CD8-positive, alpha-beta memory T cell (primary cell): ENCODE measurements at regions not wholly inside any gene's neighbourhood (a gene's known extent, or its start where the extent isn't known, plus 50 kb on each side); places are given as distances from the start of the nearest gene placed in this dataset.

ENCODE experiments used
- CTCF ChIA-PET: fragments of 350-600 bp; sonication (Branson Sonifier 250); formaldehyde crosslinking; loops from one replicate; lab custom pipeline; 2021; ENCODE audit warnings: antibody characterized with exemption; lab: Charles Lee
- POLR2A ChIA-PET: fragments of 350-600 bp; sonication (Branson Sonifier 250); formaldehyde crosslinking; loops from one replicate; lab custom pipeline; 2021; ENCODE audit warnings: antibody characterized with exemption; lab: Charles Lee
- DNase-seq, 5 donors: peaks; one replicate each; pipeline versions ENCODE4 v3.0.0 to v3.0.0-alpha.2; 2020 to 2022; ENCODE audit warnings: mixed read lengths in 1 of 5
- H3K27ac ChIP-seq: one replicate; pipeline ENCODE4 v1.7.0; 2013; ENCODE audit warnings: low read depth, mild to moderate bottlenecking, low read length, moderate library complexity
- H3K27me3 ChIP-seq: 2 replicates; pipeline ENCODE4 v1.7.0; 2013; ENCODE audit warnings: low read length, mild to moderate bottlenecking; ENCODE audit not compliant: insufficient read depth, poor library complexity, severe bottlenecking
- H3K36me3 ChIP-seq: 2 replicates; pipeline ENCODE4 v1.7.0; 2013; ENCODE audit warnings: mild to moderate bottlenecking, low read length, moderate library complexity; ENCODE audit not compliant: insufficient read depth
- H3K4me1 ChIP-seq: 2 replicates; pipeline ENCODE4 v1.7.0; 2013; ENCODE audit warnings: mild to moderate bottlenecking, low read length, moderate library complexity; ENCODE audit not compliant: insufficient read depth
- H3K4me3 ChIP-seq: 2 replicates; pipeline ENCODE4 v1.7.0; 2013; ENCODE audit warnings: mild to moderate bottlenecking, low read length
- H3K9me3 ChIP-seq: 2 replicates; pipeline ENCODE4 v1.7.0; 2013; ENCODE audit warnings: mild to moderate bottlenecking, low read length
- H3K27ac Mint-ChIP-seq, 8 donors: one replicate each; pipeline ENCODE4 v1.8.0; 2020 to 2021; ENCODE audit warnings: mixed read lengths in 8 of 8, mild to moderate bottlenecking in 6 of 8, inconsistent platforms in 3 of 8, moderate library complexity in 3 of 8
- H3K27me3 Mint-ChIP-seq, 2 donors: one replicate each; pipeline ENCODE4 v1.8.0; 2020 to 2021; ENCODE audit warnings: mixed read lengths in 2 of 2, mild to moderate bottlenecking in 1 of 2, moderate library complexity in 1 of 2
- H3K36me3 Mint-ChIP-seq, 3 donors: one replicate each; pipeline ENCODE4 v1.8.0; 2020 to 2021; ENCODE audit warnings: mixed read lengths in 3 of 3, inconsistent platforms in 1 of 3, mild to moderate bottlenecking in 1 of 3
- H3K4me1 Mint-ChIP-seq, 3 donors: one replicate each; pipeline ENCODE4 v1.8.0; 2020 to 2021; ENCODE audit warnings: mixed read lengths in 3 of 3, inconsistent platforms in 1 of 3, mild to moderate bottlenecking in 1 of 3
- H3K4me3 Mint-ChIP-seq, 7 donors: one replicate each; pipeline ENCODE4 v1.8.0; 2020 to 2021; ENCODE audit warnings: mixed read lengths in 7 of 7, mild to moderate bottlenecking in 6 of 7, moderate library complexity in 4 of 7, inconsistent platforms in 2 of 7
- H3K9me3 Mint-ChIP-seq, 5 donors: one replicate each; pipeline ENCODE4 v1.8.0; 2020 to 2022; ENCODE audit warnings: mixed read lengths in 5 of 5, mild to moderate bottlenecking in 3 of 5, moderate library complexity in 2 of 5, inconsistent platforms in 1 of 5

GRCh38 chrX:39609941-39610340 lies 487.8 kb downstream of the BCOR start:
- H3K27ac ChIP-seq: no peak overlapping the region
- H3K4me1 ChIP-seq: no peaks in the 10 kb centered on the region
- POLR2A ChIA-PET: no interaction called here
- no peaks in the 10 kb centered on the region for H3K9me3 ChIP-seq
- H3K36me3 ChIP-seq: no peaks in the 10 kb centered on the region
- peaks cover 9 to 16% (median 14%) of the 10 kb centered on the region in 3 donors for H3K4me1 Mint-ChIP-seq
- no peaks in the 10 kb centered on the region for H3K27me3 ChIP-seq
- peaks cover 30 to 37% of the 10 kb centered on the region in 2 donors for H3K27me3 Mint-ChIP-seq
- H3K4me3 ChIP-seq: no peak overlapping the region
- no peak overlapping the region for H3K27ac Mint-ChIP-seq
- CTCF ChIA-PET: no interaction called here
- H3K4me3 Mint-ChIP-seq: no peak overlapping the region
- DNase-seq: no peak
- peaks cover 0 to 3% (median 0%) of the 10 kb centered on the region in 5 donors for H3K9me3 Mint-ChIP-seq
- H3K36me3 Mint-ChIP-seq: no peaks in the 10 kb centered on the region

- no peaks in the 10 kb centered on the region for H3K4me1 ChIP-seq
- no peaks in the 10 kb centered on the region for H3K36me3 ChIP-seq
- Mint-ChIP-seq H3K9me3 (peaks cover 0 to 3% (median 0%) of the 10 kb centered on the region in 5 donors), H3K27ac (no peak overlapping the region), H3K4me1 (peaks cover 9 to 16% (median 14%) of the 10 kb centered on the region in 3 donors), H3K27me3 (peaks cover 30 to 39% of the 10 kb centered on the region in 2 donors), H3K36me3 (no peaks in the 10 kb centered on the region), H3K4me3 (peak overlapping the region in 1 of 7 donors; percentile 73)
- no peak for DNase-seq
- H3K27ac ChIP-seq: no peak overlapping the region
- ChIA-PET CTCF (no interaction called here), POLR2A (no interaction called here)
- H3K9me3 ChIP-seq: no peaks in the 10 kb centered on the region
- no peak overlapping the region for H3K4me3 ChIP-seq
- H3K27me3 ChIP-seq: no peaks in the 10 kb centered on the region
Measured at GRCh38 chrX:39611468-39611867, 486.3 kb downstream of the BCOR start.

GRCh38 chrX:39613482-39613995 lies 484.2 kb downstream of the BCOR start:
- Histone ChIP-seq H3K27me3 (no peaks in the 10 kb centered on the region), H3K4me1 (no peaks in the 10 kb centered on the region), H3K36me3 (no peaks in the 10 kb centered on the region), H3K4me3 (peak overlapping the region; percentile 34), H3K9me3 (no peaks in the 10 kb centered on the region), H3K27ac (no peak overlapping the region)
- POLR2A ChIA-PET: no interaction called here
- Mint-ChIP-seq H3K36me3 (no peaks in the 10 kb centered on the region), H3K27me3 (peaks cover 30 to 39% of the 10 kb centered on the region in 2 donors), H3K4me3 (peak overlapping the region; percentile 71 to 83 (median 74)), H3K9me3 (peaks cover 0 to 2% (median 0%) of the 10 kb centered on the region in 5 donors), H3K27ac (peak overlapping the region in 1 of 8 donors; percentile 48), H3K4me1 (peaks cover 9 to 16% (median 14%) of the 10 kb centered on the region in 3 donors)
- DNase-seq: peak in 1 of 5 donors; percentile 6
- CTCF ChIA-PET: no interaction called here

- H3K4me3 ChIP-seq: peak overlapping the region; percentile 39
- H3K36me3 ChIP-seq: no peaks in the 10 kb centered on the region
- Mint-ChIP-seq H3K27me3 (peaks cover 30 to 39% of the 10 kb centered on the region in 2 donors), H3K4me1 (peaks cover 9 to 16% (median 14%) of the 10 kb centered on the region in 3 donors), H3K36me3 (no peaks in the 10 kb centered on the region), H3K27ac (peak overlapping the region in 4 of 8 donors; percentile 1 to 23 (median 16)), H3K9me3 (peaks cover 0 to 2% (median 0%) of the 10 kb centered on the region in 5 donors), H3K4me3 (peak overlapping the region; percentile 71 to 84 (median 74))
- no peaks in the 10 kb centered on the region for H3K4me1 ChIP-seq
- ChIA-PET CTCF (no interaction called here), POLR2A (no interaction called here)
- H3K27ac ChIP-seq: no peak overlapping the region
- H3K9me3 ChIP-seq: no peaks in the 10 kb centered on the region
- no peak for DNase-seq
- H3K27me3 ChIP-seq: no peaks in the 10 kb centered on the region
Measured at GRCh38 chrX:39613997-39614679, 483.6 kb downstream of the BCOR start.

- no peaks in the 10 kb centered on the region for H3K9me3 ChIP-seq
- no peak for DNase-seq
- Mint-ChIP-seq H3K27ac (peak overlapping the region in 1 of 8 donors; percentile 11), H3K36me3 (no peaks in the 10 kb centered on the region), H3K4me1 (peaks cover 9 to 16% (median 14%) of the 10 kb centered on the region in 3 donors), H3K27me3 (peaks cover 30 to 39% of the 10 kb centered on the region in 2 donors), H3K9me3 (peaks cover 0 to 2% (median 0%) of the 10 kb centered on the region in 5 donors), H3K4me3 (peak overlapping the region in 6 of 7 donors; percentile 37 to 83 (median 73))
- no peaks in the 10 kb centered on the region for H3K4me1 ChIP-seq
- no peak overlapping the region for H3K27ac ChIP-seq
- POLR2A ChIA-PET: no interaction called here
- no peaks in the 10 kb centered on the region for H3K27me3 ChIP-seq
- no peak overlapping the region for H3K4me3 ChIP-seq
- no peaks in the 10 kb centered on the region for H3K36me3 ChIP-seq
- CTCF ChIA-PET: no interaction called here
Measured at GRCh38 chrX:39614680-39614998, 483.1 kb downstream of the BCOR start.

- Histone ChIP-seq H3K27ac (no peak overlapping the region), H3K27me3 (no peaks in the 10 kb centered on the region), H3K4me3 (no peak overlapping the region), H3K9me3 (no peaks in the 10 kb centered on the region), H3K36me3 (no peaks in the 10 kb centered on the region), H3K4me1 (no peaks in the 10 kb centered on the region)
- Mint-ChIP-seq H3K4me1 (peaks cover 9 to 16% (median 14%) of the 10 kb centered on the region in 3 donors), H3K27ac (no peak overlapping the region), H3K9me3 (peaks cover 0 to 2% (median 0%) of the 10 kb centered on the region in 5 donors), H3K4me3 (no peak overlapping the region), H3K36me3 (no peaks in the 10 kb centered on the region), H3K27me3 (peaks cover 29% of the 10 kb centered on the region in 2 donors)
- CTCF ChIA-PET: no interaction called here
- DNase-seq: no peak
- POLR2A ChIA-PET: no interaction called here
Measured at GRCh38 chrX:39616098-39616729, 481.5 kb downstream of the BCOR start.

- no peak overlapping the region for H3K27ac ChIP-seq
- Mint-ChIP-seq H3K4me3 (no peak overlapping the region), H3K4me1 (peaks cover 9 to 16% (median 14%) of the 10 kb centered on the region in 3 donors), H3K36me3 (no peaks in the 10 kb centered on the region), H3K27ac (peak overlapping the region in 1 of 8 donors; percentile 51), H3K27me3 (peaks cover 25 to 29% of the 10 kb centered on the region in 2 donors), H3K9me3 (peaks cover 0 to 2% (median 0%) of the 10 kb centered on the region in 5 donors)
- H3K27me3 ChIP-seq: no peaks in the 10 kb centered on the region
- no peaks in the 10 kb centered on the region for H3K9me3 ChIP-seq
- ChIA-PET POLR2A (no interaction called here), CTCF (no interaction called here)
- no peak overlapping the region for H3K4me3 ChIP-seq
- H3K4me1 ChIP-seq: no peaks in the 10 kb centered on the region
- H3K36me3 ChIP-seq: no peaks in the 10 kb centered on the region
- DNase-seq: no peak
Measured at GRCh38 chrX:39616731-39617130, 481.0 kb downstream of the BCOR start.

- Histone ChIP-seq H3K4me3 (no peak overlapping the region), H3K9me3 (no peaks in the 10 kb centered on the region), H3K4me1 (no peaks in the 10 kb centered on the region), H3K27ac (no peak overlapping the region), H3K36me3 (no peaks in the 10 kb centered on the region), H3K27me3 (no peaks in the 10 kb centered on the region)
- Mint-ChIP-seq H3K27me3 (peaks cover 22 to 24% of the 10 kb centered on the region in 2 donors), H3K27ac (peak overlapping the region in 1 of 8 donors; percentile 44), H3K4me1 (peaks cover 9 to 14% (median 13%) of the 10 kb centered on the region in 3 donors), H3K36me3 (no peaks in the 10 kb centered on the region), H3K9me3 (peaks cover 0 to 5% (median 0%) of the 10 kb centered on the region in 5 donors), H3K4me3 (no peak overlapping the region)
- no peak for DNase-seq
- ChIA-PET CTCF (no interaction called here), POLR2A (no interaction called here)
Measured at GRCh38 chrX:39618178-39618577, 479.6 kb downstream of the BCOR start.
